Breast epithelium (tissue), 4 donors: ENCODE measurements at regions not wholly inside any gene's neighbourhood (a gene's known extent, or its start where the extent isn't known, plus 50 kb on each side); places are given as distances from the start of the nearest gene placed in this dataset.
A peak's percentile ranks its signal among the peaks of the same experiment; 100 is the strongest.

Source experiments
- DNase-seq, 2 donors: peaks; one replicate each; pipeline ENCODE4 v3.0.0-alpha.2; 2019; ENCODE audit warnings: low spot score in 2 of 2
- H3K27ac ChIP-seq, 2 donors: fragments of 200-600 bp; sonication (generic) in 1 of 2; one replicate each; pipeline ENCODE4 v1.5.1; 2016 to 2019; ENCODE audit warnings: mild to moderate bottlenecking in 1 of 2
- H3K27me3 ChIP-seq, 2 donors: fragments of 200-600 bp; sonication (generic) in 1 of 2; one replicate each; pipeline versions ENCODE4 v1.5.1 to v1.6.0; 2017 to 2019; ENCODE audit warnings: control low read depth in 1 of 2, mild to moderate bottlenecking in 1 of 2
- H3K36me3 ChIP-seq: fragments of 200-600 bp; one replicate; pipeline ENCODE4 v1.5.1; 2019
- H3K4me1 ChIP-seq, 2 donors: fragments of 200-600 bp; sonication (generic); one replicate each; pipeline ENCODE4 v1.5.1; 2016 to 2019; ENCODE audit warnings: control low read depth in 1 of 2
- H3K4me3 ChIP-seq, 3 donors: fragments of 200-600 bp; sonication (generic); 1 replicate in 2 of 3; 2 replicates in 1 of 3; pipeline ENCODE4 v1.5.1; 2016 to 2019; ENCODE audit warnings: mild to moderate bottlenecking in 3 of 3, moderate library complexity in 2 of 3
- H3K9me3 ChIP-seq, 2 donors: fragments of 200-600 bp; sonication (generic) in 1 of 2; one replicate each; pipeline ENCODE4 v1.5.1; 2016 to 2019; ENCODE audit warnings: control low read depth in 1 of 2
- CTCF ChIP-seq, 3 donors: fragments of 450-650 bp; IDR thresholded peaks; one replicate each; pipeline ENCODE4 v1.5.1; 2016 to 2017; ENCODE audit warnings: antibody characterized with exemption in 3 of 3, mild to moderate bottlenecking in 3 of 3, moderate library complexity in 3 of 3
- POLR2A ChIP-seq: fragments of 450-650 bp; IDR thresholded peaks from one replicate; pipeline ENCODE4 v1.6.1; 2016; ENCODE audit warnings: antibody characterized with exemption, mild to moderate bottlenecking, moderate library complexity
- POLR2AphosphoS5 ChIP-seq, 3 donors: sonication (generic); formaldehyde crosslinking; IDR thresholded peaks; one replicate each; pipeline ENCODE4 v1.6.1; 2017; ENCODE audit warnings: antibody characterized with exemption in 3 of 3
- intact Hi-C: fragments of 100-400 bp; cut with DNase I; formaldehyde crosslinking; loops from one replicate; pipeline ENCODE4 v1.15.1; 2023; ENCODE audit warnings: low total_unique reads

GRCh38 chr1:232704694-232705680, 75.1 kb upstream of the SIPA1L2 start:
- no peak overlapping the region for H3K4me3 ChIP-seq
- H3K4me1 ChIP-seq, result no peaks in the 10 kb centered on the region
- intact Hi-C loops, result no loop called here
- H3K9me3 ChIP-seq, result no peaks in the 10 kb centered on the region
- H3K27me3 ChIP-seq, result no peaks in the 10 kb centered on the region
- no peaks in the 10 kb centered on the region for H3K36me3 ChIP-seq
- TF ChIP-seq POLR2A (no peak), POLR2AphosphoS5 (IDR thresholded peaks at IDR 0.05) (peak; percentile 67 to 95 (median 86))
- H3K27ac ChIP-seq, result peak overlapping the region; percentile 79 to 82
- DNase-seq, result peak in 1 of 2 donors; percentile 60

DNA sequence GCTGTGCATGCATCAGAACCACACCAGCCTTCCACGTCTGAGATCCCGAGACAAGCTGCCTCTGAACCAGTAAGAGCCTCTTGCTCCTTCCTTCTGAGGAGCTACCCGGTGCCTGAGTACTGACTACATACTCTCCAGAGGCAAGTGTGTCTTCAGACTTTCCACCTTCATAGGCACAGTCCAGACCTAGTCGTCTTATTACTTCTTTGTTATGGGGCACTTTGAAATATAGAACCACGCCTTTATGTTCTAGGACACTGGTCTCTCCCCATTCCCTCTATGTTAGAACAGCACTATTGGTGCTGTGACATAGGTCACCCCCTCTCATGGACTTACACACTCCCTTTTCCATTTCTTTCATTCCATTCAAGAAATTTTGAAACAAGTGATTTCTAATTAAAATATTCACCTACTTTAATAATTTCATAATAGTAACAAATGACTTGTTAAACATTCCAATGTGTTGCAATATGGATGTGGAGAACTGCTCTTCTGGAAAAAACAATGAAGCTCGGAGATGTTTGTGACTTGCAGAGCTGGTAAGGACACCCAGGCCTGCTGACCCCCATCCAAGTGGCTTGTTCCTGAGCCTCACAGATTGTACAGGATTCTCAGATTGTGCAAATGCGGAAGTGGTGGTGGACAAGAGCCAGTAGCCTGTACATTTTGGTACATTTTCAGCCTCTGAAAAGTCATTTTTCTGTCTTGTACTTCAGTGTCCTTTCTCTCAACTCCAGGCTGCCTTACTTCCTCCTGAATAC, 76.1 kb upstream of the SIPA1L2 start:
- Histone ChIP-seq H3K4me3 (no peak overlapping the region), H3K9me3 (no peaks in the 10 kb centered on the region), H3K4me1 (no peaks in the 10 kb centered on the region), H3K27ac (peak overlapping the region; percentile 72 to 82), H3K27me3 (no peaks in the 10 kb centered on the region), H3K36me3 (no peaks in the 10 kb centered on the region)
- intact Hi-C loops, result no loop called here
- DNase-seq, result no peak
- TF ChIP-seq POLR2A (no peak), POLR2AphosphoS5 (IDR thresholded peaks at IDR 0.05) (no peak), CTCF (IDR thresholded peaks at IDR 0.05) (no peak)

DNA sequence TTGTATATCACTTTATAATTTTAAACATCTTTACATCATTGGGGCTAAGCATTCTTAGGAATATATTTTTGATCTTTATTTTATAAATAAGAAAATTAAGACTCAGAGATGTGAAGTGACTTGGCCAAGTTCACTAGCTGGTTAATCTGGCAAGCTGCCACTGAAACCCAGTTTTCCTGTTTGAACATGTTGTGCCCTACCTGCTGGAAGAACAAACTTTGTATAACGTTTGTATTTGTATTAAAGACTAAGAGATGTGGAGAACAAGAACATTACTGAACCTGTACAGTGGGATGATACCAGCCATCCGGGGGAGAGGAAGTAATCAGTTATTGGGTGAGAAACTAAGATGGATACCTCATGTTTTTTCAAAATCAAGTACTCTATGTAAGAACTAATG, 77.2 kb upstream of the SIPA1L2 start:
- Histone ChIP-seq H3K4me1 (no peaks in the 10 kb centered on the region), H3K36me3 (no peaks in the 10 kb centered on the region), H3K4me3 (no peak overlapping the region), H3K27me3 (no peaks in the 10 kb centered on the region), H3K9me3 (no peaks in the 10 kb centered on the region), H3K27ac (no peak overlapping the region)
- DNase-seq, result no peak
- intact Hi-C loops, result no loop called here
- TF ChIP-seq POLR2A (no peak), CTCF (IDR thresholded peaks at IDR 0.05) (no peak), POLR2AphosphoS5 (IDR thresholded peaks at IDR 0.05) (no peak)

DNA sequence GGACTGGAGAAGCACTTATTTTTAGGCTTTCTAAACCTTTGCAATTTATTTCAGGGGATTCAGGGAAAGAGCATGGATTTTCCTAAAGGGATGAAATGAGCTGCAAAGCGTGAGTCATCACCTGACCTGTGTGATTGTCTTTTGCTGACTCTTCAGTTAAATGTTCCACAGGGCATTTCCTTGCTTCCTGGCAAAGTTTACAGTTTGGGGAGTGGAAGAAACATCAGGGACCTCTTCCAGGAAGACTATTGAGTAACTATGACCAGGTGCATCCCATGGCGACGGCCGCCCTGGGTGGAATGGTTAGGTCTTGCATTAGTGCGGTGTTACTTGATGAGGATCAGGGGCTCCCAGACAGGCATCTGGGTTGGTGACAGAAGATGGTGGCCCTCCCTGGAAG, 79.5 kb upstream of the SIPA1L2 start:
- Histone ChIP-seq H3K27me3 (no peaks in the 10 kb centered on the region), H3K9me3 (peaks cover 0 to 6% of the 10 kb centered on the region in 2 donors), H3K27ac (no peak overlapping the region), H3K4me3 (no peak overlapping the region), H3K36me3 (no peaks in the 10 kb centered on the region), H3K4me1 (no peaks in the 10 kb centered on the region)
- TF ChIP-seq POLR2A (no peak), POLR2AphosphoS5 (IDR thresholded peaks at IDR 0.05) (no peak), CTCF (IDR thresholded peaks at IDR 0.05) (no peak)
- intact Hi-C loops, result no loop called here
- no peak for DNase-seq

DNA sequence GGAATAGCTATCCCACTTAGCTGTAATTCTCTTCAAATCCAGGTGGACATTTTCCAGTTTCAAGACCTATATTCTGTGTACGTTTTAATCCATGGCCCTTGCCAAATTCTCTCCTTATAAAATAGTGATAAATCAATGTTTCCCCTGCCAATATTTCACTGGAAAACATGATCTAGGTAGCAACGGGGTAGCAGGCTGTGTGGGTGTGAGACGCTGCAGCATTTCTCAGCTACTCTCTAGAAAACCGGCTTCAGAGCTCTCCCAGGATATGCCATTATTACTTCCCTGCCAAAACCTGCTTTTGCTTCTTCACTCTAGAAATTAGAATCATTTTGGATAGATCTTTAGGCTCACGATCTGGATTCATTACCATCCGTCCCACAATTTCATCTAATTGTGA, 82.1 kb upstream of the SIPA1L2 start:
- TF ChIP-seq POLR2A, result no peak
- intact Hi-C loops, result no loop called here

DNA sequence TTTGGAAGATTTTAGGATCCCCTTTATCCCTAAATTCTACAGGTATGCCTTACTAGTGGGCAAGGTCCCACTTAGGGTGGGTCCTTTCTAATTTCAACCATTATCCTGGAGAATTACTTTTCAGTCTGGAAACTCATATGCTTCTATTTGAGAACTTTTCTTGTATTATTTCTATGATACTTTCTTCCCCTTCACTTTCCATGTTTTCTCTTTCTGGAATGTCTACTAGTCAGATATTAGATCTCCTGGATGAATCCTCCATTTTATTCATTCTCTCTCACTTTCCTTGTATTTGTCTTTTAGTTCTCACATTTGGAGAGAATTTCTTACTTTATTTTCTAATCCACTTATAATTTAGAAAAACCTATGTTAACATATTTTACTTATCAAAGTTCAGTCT, 83.9 kb upstream of the SIPA1L2 start:
- TF ChIP-seq POLR2AphosphoS5 (IDR thresholded peaks at IDR 0.05), result no peak
- TF ChIP-seq CTCF (IDR thresholded peaks at IDR 0.05), result no peak
- TF ChIP-seq POLR2A, result no peak
- no peak overlapping the region for H3K27ac ChIP-seq
- H3K9me3 ChIP-seq, result peaks cover 0 to 6% of the 10 kb centered on the region in 2 donors
- DNase-seq, result no peak
- H3K36me3 ChIP-seq, result no peaks in the 10 kb centered on the region
- H3K27me3 ChIP-seq, result no peaks in the 10 kb centered on the region
- no peak overlapping the region for H3K4me3 ChIP-seq
- intact Hi-C loops, result no loop called here
- H3K4me1 ChIP-seq, result no peaks in the 10 kb centered on the region

More for the DNA sequence above, 82.1 kb upstream of the SIPA1L2 start:
- no peaks in the 10 kb centered on the region for H3K4me1 ChIP-seq
- no peaks in the 10 kb centered on the region for H3K27me3 ChIP-seq
- H3K27ac ChIP-seq, result no peak overlapping the region
- peaks cover 0 to 6% of the 10 kb centered on the region in 2 donors for H3K9me3 ChIP-seq
- H3K36me3 ChIP-seq, result no peaks in the 10 kb centered on the region
- H3K4me3 ChIP-seq, result no peak overlapping the region
- no peak for DNase-seq
